IPS-18a (cell line): ENCODE measurements at regions not wholly inside any gene's neighbourhood (a gene's known extent, or its start where the extent isn't known, plus 50 kb on each side); places are given as distances from the start of the nearest gene placed in this dataset.

ENCODE experiments used
- H3K27ac ChIP-seq: one replicate; pipeline ENCODE4 v1.5.1; 2013; ENCODE audit warnings: low read length
- H3K27me3 ChIP-seq: one replicate; pipeline ENCODE4 v1.6.1; 2013; ENCODE audit warnings: mild to moderate bottlenecking, low read length; ENCODE audit not compliant: control insufficient read depth, insufficient read depth
- H3K36me3 ChIP-seq: one replicate; pipeline ENCODE4 v1.6.1; 2013; ENCODE audit warnings: low read depth, low read length; ENCODE audit not compliant: control insufficient read depth
- H3K4me1 ChIP-seq: one replicate; pipeline ENCODE4 v1.6.1; 2013; ENCODE audit warnings: low read depth, low read length; ENCODE audit not compliant: control insufficient read depth
- H3K4me3 ChIP-seq: one replicate; pipeline ENCODE4 v1.5.1; 2013; ENCODE audit warnings: low read length
- H3K9ac ChIP-seq: one replicate; pipeline ENCODE4 v1.6.1; 2013; ENCODE audit warnings: mild to moderate bottlenecking, low read length, moderate library complexity
- H3K9me3 ChIP-seq: one replicate; pipeline ENCODE4 v1.6.1; 2013; ENCODE audit warnings: low read depth, low read length; ENCODE audit not compliant: control insufficient read depth

- Histone ChIP-seq H3K4me3 (no peak overlapping the region), H3K9me3 (no peaks in the 10 kb centered on the region), H3K9ac (no peak overlapping the region), H3K27ac (no peak overlapping the region), H3K27me3 (no peaks in the 10 kb centered on the region), H3K4me1 (peaks cover 6% of the 10 kb centered on the region), H3K36me3 (no peaks in the 10 kb centered on the region)
Observed at GRCh38 chr6:74319292-74319691, 623.3 kb downstream of the CD109 start.

- Histone ChIP-seq H3K36me3 (no peaks in the 10 kb centered on the region), H3K27ac (no peak overlapping the region), H3K9me3 (no peaks in the 10 kb centered on the region), H3K9ac (no peak overlapping the region), H3K4me1 (peaks cover 6% of the 10 kb centered on the region), H3K4me3 (no peak overlapping the region), H3K27me3 (no peaks in the 10 kb centered on the region)
Observed at GRCh38 chr6:74318738-74319137, 622.7 kb downstream of the CD109 start.

- Histone ChIP-seq H3K9me3 (no peaks in the 10 kb centered on the region), H3K4me1 (no peaks in the 10 kb centered on the region), H3K27ac (no peak overlapping the region), H3K27me3 (no peaks in the 10 kb centered on the region), H3K36me3 (no peaks in the 10 kb centered on the region), H3K9ac (no peak overlapping the region), H3K4me3 (no peak overlapping the region)
Observed at GRCh38 chr6:74312081-74312480, 616.1 kb downstream of the CD109 start.

GRCh38 chr6:74311431-74311830 is 615.4 kb downstream of the CD109 start:
- no peaks in the 10 kb centered on the region for H3K27me3 ChIP-seq
- no peaks in the 10 kb centered on the region for H3K36me3 ChIP-seq
- no peaks in the 10 kb centered on the region for H3K4me1 ChIP-seq
- no peak overlapping the region for H3K27ac ChIP-seq
- H3K9ac ChIP-seq = no peak overlapping the region
- H3K9me3 ChIP-seq = no peaks in the 10 kb centered on the region
- no peak overlapping the region for H3K4me3 ChIP-seq

GRCh38 chr6:74289884-74290283 is 593.9 kb downstream of the CD109 start:
- no peak overlapping the region for H3K9ac ChIP-seq
- H3K27ac ChIP-seq = no peak overlapping the region
- no peaks in the 10 kb centered on the region for H3K4me1 ChIP-seq
- H3K4me3 ChIP-seq = no peak overlapping the region
- no peaks in the 10 kb centered on the region for H3K36me3 ChIP-seq
- no peaks in the 10 kb centered on the region for H3K9me3 ChIP-seq
- H3K27me3 ChIP-seq = no peaks in the 10 kb centered on the region

- Histone ChIP-seq H3K4me1 (no peaks in the 10 kb centered on the region), H3K9ac (no peak overlapping the region), H3K27ac (no peak overlapping the region), H3K27me3 (no peaks in the 10 kb centered on the region), H3K36me3 (no peaks in the 10 kb centered on the region), H3K9me3 (no peaks in the 10 kb centered on the region), H3K4me3 (no peak overlapping the region)
Observed at GRCh38 chr6:74287932-74288331, 591.9 kb downstream of the CD109 start.

GRCh38 chr6:74287441-74287840 is 591.4 kb downstream of the CD109 start:
- Histone ChIP-seq H3K9ac (no peak overlapping the region), H3K27me3 (no peaks in the 10 kb centered on the region), H3K4me1 (no peaks in the 10 kb centered on the region), H3K27ac (no peak overlapping the region), H3K4me3 (no peak overlapping the region), H3K9me3 (no peaks in the 10 kb centered on the region), H3K36me3 (no peaks in the 10 kb centered on the region)

- Histone ChIP-seq H3K4me1 (no peaks in the 10 kb centered on the region), H3K27ac (no peak overlapping the region), H3K9ac (no peak overlapping the region), H3K4me3 (no peak overlapping the region), H3K36me3 (no peaks in the 10 kb centered on the region), H3K27me3 (no peaks in the 10 kb centered on the region), H3K9me3 (no peaks in the 10 kb centered on the region)
Observed at GRCh38 chr6:74284284-74284683, 588.3 kb downstream of the CD109 start.

GRCh38 chr6:74283532-74283931 is 587.5 kb downstream of the CD109 start:
- no peaks in the 10 kb centered on the region for H3K36me3 ChIP-seq
- no peaks in the 10 kb centered on the region for H3K27me3 ChIP-seq
- no peak overlapping the region for H3K27ac ChIP-seq
- no peak overlapping the region for H3K9ac ChIP-seq
- H3K9me3 ChIP-seq = no peaks in the 10 kb centered on the region
- no peaks in the 10 kb centered on the region for H3K4me1 ChIP-seq
- no peak overlapping the region for H3K4me3 ChIP-seq

- no peak overlapping the region for H3K9ac ChIP-seq
- H3K4me3 ChIP-seq = no peak overlapping the region
- no peaks in the 10 kb centered on the region for H3K4me1 ChIP-seq
- H3K27ac ChIP-seq = no peak overlapping the region
- H3K36me3 ChIP-seq = no peaks in the 10 kb centered on the region
- H3K27me3 ChIP-seq = no peaks in the 10 kb centered on the region
- no peaks in the 10 kb centered on the region for H3K9me3 ChIP-seq
Observed at GRCh38 chr6:74282143-74282689, 586.2 kb downstream of the CD109 start.

GRCh38 chr6:74280130-74280692 is 584.2 kb downstream of the CD109 start:
- Histone ChIP-seq H3K4me3 (no peak overlapping the region), H3K27ac (no peak overlapping the region), H3K36me3 (no peaks in the 10 kb centered on the region), H3K9ac (no peak overlapping the region), H3K4me1 (no peaks in the 10 kb centered on the region), H3K9me3 (no peaks in the 10 kb centered on the region), H3K27me3 (no peaks in the 10 kb centered on the region)

GRCh38 chr6:74277777-74278186 is 581.8 kb downstream of the CD109 start:
- Histone ChIP-seq H3K27me3 (no peaks in the 10 kb centered on the region), H3K4me3 (no peak overlapping the region), H3K36me3 (no peaks in the 10 kb centered on the region), H3K27ac (no peak overlapping the region), H3K4me1 (no peaks in the 10 kb centered on the region), H3K9ac (no peak overlapping the region), H3K9me3 (no peaks in the 10 kb centered on the region)
